CD14-positive monocyte (primary cell): ENCODE measurements at regions not wholly inside any gene's neighbourhood (a gene's known extent, or its start where the extent isn't known, plus 50 kb on each side); places are given as distances from the start of the nearest gene placed in this dataset.

Experiments used
- DNase-seq, 3 donors: peaks; one replicate each; pipeline ENCODE4 v3.0.0-alpha.2; 2011 to 2022
- H2AFZ ChIP-seq: 2 replicates; pipeline ENCODE4 v1.6.0; 2012; ENCODE audit warnings: mild to moderate bottlenecking, low read depth, low read length, inconsistent platforms; ENCODE audit not compliant: insufficient read depth, poor library complexity, severe bottlenecking
- H3K27ac ChIP-seq, 2 donors: 1 replicate in 1 of 2; 2 replicates in 1 of 2; pipeline ENCODE4 v1.5.1; 2012 to 2013; ENCODE audit warnings: low read length in 2 of 2, control low read depth in 1 of 2, inconsistent platforms in 1 of 2, low read depth in 1 of 2, mild to moderate bottlenecking in 1 of 2
- H3K27me3 ChIP-seq, 2 donors: one replicate each; pipeline versions ENCODE4 v1.6.0 to v1.6.1; 2011 to 2013; ENCODE audit warnings: low read length in 2 of 2; ENCODE audit not compliant: control insufficient read depth in 2 of 2, insufficient read depth in 2 of 2
- H3K36me3 ChIP-seq, 2 donors: replicated peaks in 1 of 2; 1 replicate in 1 of 2; 2 replicates in 1 of 2; pipeline versions ENCODE4 v1.5.1 to v1.6.1; 2012 to 2013; ENCODE audit warnings: low read length in 2 of 2, control low read depth in 1 of 2, inconsistent platforms in 1 of 2, mild to moderate bottlenecking in 1 of 2; ENCODE audit not compliant: insufficient read depth in 2 of 2, control insufficient read depth in 1 of 2
- H3K4me1 ChIP-seq, 2 donors: 1 replicate in 1 of 2; 2 replicates in 1 of 2; pipeline versions ENCODE4 v1.5.1 to v1.6.1; 2012 to 2013; ENCODE audit warnings: low read length in 2 of 2, control low read depth in 1 of 2, inconsistent platforms in 1 of 2, mild to moderate bottlenecking in 1 of 2, moderate library complexity in 1 of 2; ENCODE audit not compliant: insufficient read depth in 2 of 2, control insufficient read depth in 1 of 2
- H3K4me2 ChIP-seq: replicated peaks from 2 replicates; pipeline ENCODE3; 2012; ENCODE audit warnings: low read length, moderate library complexity, mild to moderate bottlenecking; ENCODE audit not compliant: poor library complexity, severe bottlenecking; ENCODE audit errors: extremely low read depth
- H3K4me3 ChIP-seq, 3 experiments: fragments of 200-600 bp in 1 of 3; sonication (generic) in 1 of 3; replicated peaks in 1 of 3; 1 replicate in 2 of 3; 2 replicates in 1 of 3; pipeline ENCODE4 v1.5.1; 2011 to 2013; ENCODE audit warnings: low read length in 3 of 3, mild to moderate bottlenecking in 3 of 3, control low read depth in 2 of 3, low read depth in 2 of 3, inconsistent platforms in 1 of 3, moderate library complexity in 1 of 3
- H3K79me2 ChIP-seq: 2 replicates; pipeline ENCODE4 v1.6.0; 2012; ENCODE audit warnings: mild to moderate bottlenecking, control low read depth, inconsistent platforms, low read length, moderate library complexity; ENCODE audit not compliant: insufficient read depth
- H3K9ac ChIP-seq: 2 replicates; pipeline ENCODE4 v1.6.0; 2017; ENCODE audit warnings: low read length, mild to moderate bottlenecking; ENCODE audit not compliant: insufficient read depth, poor library complexity, severe bottlenecking
- H3K9me3 ChIP-seq, 2 donors: replicated peaks in 1 of 2; 1 replicate in 1 of 2; 2 replicates in 1 of 2; pipeline versions ENCODE4 v1.5.1 to v1.6.1; 2012 to 2013; ENCODE audit warnings: low read length in 2 of 2, control low read depth in 1 of 2; ENCODE audit not compliant: control insufficient read depth in 1 of 2, insufficient read depth in 1 of 2
- H4K20me1 ChIP-seq: 2 replicates; pipeline ENCODE4 v1.6.0; 2012; ENCODE audit warnings: mild to moderate bottlenecking, low read length, control low read depth, moderate library complexity; ENCODE audit not compliant: insufficient read depth
- H3K27ac Mint-ChIP-seq, 7 donors: one replicate each; pipeline ENCODE4 v1.8.0; 2020; ENCODE audit warnings: mild to moderate bottlenecking in 7 of 7, mixed read lengths in 7 of 7, moderate library complexity in 6 of 7, inconsistent platforms in 2 of 7
- H3K27me3 Mint-ChIP-seq, 3 donors: one replicate each; pipeline ENCODE4 v1.8.0; 2021 to 2022; ENCODE audit warnings: low read depth in 3 of 3, mild to moderate bottlenecking in 3 of 3, mixed read lengths in 3 of 3, moderate library complexity in 3 of 3, inconsistent platforms in 1 of 3
- H3K36me3 Mint-ChIP-seq, 2 donors: one replicate each; pipeline ENCODE4 v1.8.0; 2020; ENCODE audit warnings: mixed read lengths in 2 of 2, inconsistent platforms in 1 of 2, mild to moderate bottlenecking in 1 of 2
- H3K4me1 Mint-ChIP-seq: one replicate; pipeline ENCODE4 v1.8.0; 2020; ENCODE audit warnings: mild to moderate bottlenecking, mixed read lengths
- H3K4me3 Mint-ChIP-seq, 2 donors: one replicate each; pipeline ENCODE4 v1.8.0; 2020; ENCODE audit warnings: mild to moderate bottlenecking in 2 of 2, mixed read lengths in 2 of 2, moderate library complexity in 1 of 2
- H3K9me3 Mint-ChIP-seq, 7 donors: one replicate each; pipeline ENCODE4 v1.8.0; 2020 to 2022; ENCODE audit warnings: mixed read lengths in 7 of 7, mild to moderate bottlenecking in 6 of 7, moderate library complexity in 6 of 7, inconsistent platforms in 2 of 7
- WGBS: methylation state at CpG from one replicate; pipeline ENCODE4 v1.1.5; 2013; ENCODE audit warnings: missing lambda C conversion rate; ENCODE audit not compliant: insufficient coverage; 5-methylcytosine and 5-hydroxymethylcytosine counted together
- intact Hi-C, 2 donors: fragments of 100-400 bp; cut with micrococcal nuclease; formaldehyde crosslinking; loops; one replicate each; pipeline versions ENCODE4 v1.15.0 to v1.15.1; 2023
- TF ChIP-seq, protein P1 (sequence below): fragments of 200-600 bp; IDR thresholded peaks from one replicate; pipeline ENCODE4 v1.8.0; 2022; ENCODE audit warnings: antibody characterized with exemption, mild to moderate bottlenecking

DNA sequence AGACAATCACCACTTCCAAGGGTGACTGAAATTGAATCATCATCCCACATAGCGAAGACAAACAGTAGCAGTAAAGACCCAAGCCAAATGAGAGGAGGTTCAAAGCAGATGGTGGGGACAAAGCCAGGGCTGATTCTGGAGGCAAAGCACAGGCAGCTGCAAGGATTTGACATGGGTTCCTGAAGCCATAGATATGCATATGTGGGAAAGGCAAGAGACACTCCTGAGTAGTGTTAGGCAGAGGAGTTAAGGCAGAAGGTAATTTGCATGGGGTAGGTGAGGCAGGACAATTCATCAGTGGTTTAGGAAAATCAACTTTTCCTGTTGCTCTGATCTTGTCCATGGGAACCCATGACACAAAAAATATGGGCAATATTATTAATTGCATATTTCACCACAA, 462.8 kb downstream of the FAM181B start:
- Histone ChIP-seq H3K36me3 (no peaks in the 10 kb centered on the region), H3K9ac (no peak overlapping the region), H3K4me2 (no peak overlapping the region), H3K4me1 (no peaks in the 10 kb centered on the region), H2AFZ (no peak overlapping the region), H3K27me3 (no peaks in the 10 kb centered on the region), H4K20me1 (no peaks in the 10 kb centered on the region), H3K27ac (no peak overlapping the region), H3K79me2 (no peaks in the 10 kb centered on the region), H3K9me3 (no peaks in the 10 kb centered on the region), H3K4me3 (no peak overlapping the region)
- Mint-ChIP-seq H3K4me1 (no peaks in the 10 kb centered on the region), H3K27ac (no peak overlapping the region), H3K9me3 (peaks cover 0 to 6% (median 0%) of the 10 kb centered on the region in 7 donors), H3K36me3 (no peaks in the 10 kb centered on the region), H3K4me3 (no peak overlapping the region), H3K27me3 (no peaks in the 10 kb centered on the region)
- DNase-seq, result no peak
- intact Hi-C loops, result no loop called here
- TF ChIP-seq, protein P1, sequence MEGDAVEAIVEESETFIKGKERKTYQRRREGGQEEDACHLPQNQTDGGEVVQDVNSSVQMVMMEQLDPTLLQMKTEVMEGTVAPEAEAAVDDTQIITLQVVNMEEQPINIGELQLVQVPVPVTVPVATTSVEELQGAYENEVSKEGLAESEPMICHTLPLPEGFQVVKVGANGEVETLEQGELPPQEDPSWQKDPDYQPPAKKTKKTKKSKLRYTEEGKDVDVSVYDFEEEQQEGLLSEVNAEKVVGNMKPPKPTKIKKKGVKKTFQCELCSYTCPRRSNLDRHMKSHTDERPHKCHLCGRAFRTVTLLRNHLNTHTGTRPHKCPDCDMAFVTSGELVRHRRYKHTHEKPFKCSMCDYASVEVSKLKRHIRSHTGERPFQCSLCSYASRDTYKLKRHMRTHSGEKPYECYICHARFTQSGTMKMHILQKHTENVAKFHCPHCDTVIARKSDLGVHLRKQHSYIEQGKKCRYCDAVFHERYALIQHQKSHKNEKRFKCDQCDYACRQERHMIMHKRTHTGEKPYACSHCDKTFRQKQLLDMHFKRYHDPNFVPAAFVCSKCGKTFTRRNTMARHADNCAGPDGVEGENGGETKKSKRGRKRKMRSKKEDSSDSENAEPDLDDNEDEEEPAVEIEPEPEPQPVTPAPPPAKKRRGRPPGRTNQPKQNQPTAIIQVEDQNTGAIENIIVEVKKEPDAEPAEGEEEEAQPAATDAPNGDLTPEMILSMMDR, result no peak
- no CpG with 5 or more reads among the region's 1 CpG for WGBS

DNA sequence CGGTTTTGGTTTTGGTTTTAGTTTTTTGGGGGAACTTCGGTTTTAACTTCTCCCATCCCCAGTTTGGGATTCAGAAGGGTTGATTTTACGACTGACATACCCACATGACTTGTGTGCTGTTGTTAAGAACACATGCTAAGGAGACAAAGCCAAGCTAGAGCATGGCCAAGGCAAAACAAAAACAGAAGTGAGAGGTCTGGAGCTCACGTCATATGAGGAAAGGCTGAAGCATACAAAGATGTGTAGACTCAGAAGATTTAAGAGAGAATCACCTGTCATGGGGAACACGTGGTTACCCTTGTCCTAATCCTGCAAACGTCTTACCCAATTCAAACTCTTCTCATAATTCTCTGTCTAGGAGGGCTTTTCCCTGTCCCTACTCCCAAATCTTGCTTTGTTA, 465.0 kb downstream of the FAM181B start:
- TF ChIP-seq, protein P1, result no peak
- Histone ChIP-seq H3K36me3 (no peaks in the 10 kb centered on the region), H3K9me3 (no peaks in the 10 kb centered on the region), H3K27me3 (no peaks in the 10 kb centered on the region), H2AFZ (no peak overlapping the region), H3K27ac (no peak overlapping the region), H3K79me2 (no peaks in the 10 kb centered on the region), H4K20me1 (no peaks in the 10 kb centered on the region), H3K4me1 (no peaks in the 10 kb centered on the region), H3K4me3 (no peak overlapping the region), H3K4me2 (no peak overlapping the region), H3K9ac (no peak overlapping the region)
- 71% methylated on average over 1 of the region's 6 CpGs for WGBS
- DNase-seq, result no peak
- intact Hi-C loops, result no loop called here
- no peak overlapping the region for H3K4me3 Mint-ChIP-seq
- peaks cover 0 to 5% (median 0%) of the 10 kb centered on the region in 7 donors for H3K9me3 Mint-ChIP-seq
- H3K4me1 Mint-ChIP-seq, result no peaks in the 10 kb centered on the region
- no peaks in the 10 kb centered on the region for H3K27me3 Mint-ChIP-seq
- H3K36me3 Mint-ChIP-seq, result no peaks in the 10 kb centered on the region
- no peak overlapping the region for H3K27ac Mint-ChIP-seq
